Stimulated activated CD4-positive, alpha-beta T cell treated with anti-CD3 and anti-CD28 coated beads, Interleukin-1b, Interleukin-23, amount 100 ng/mL, for 48 hours (primary cell): ENCODE measurements at regions not wholly inside any gene's neighbourhood (a gene's known extent, or its start where the extent isn't known, plus 50 kb on each side); places are given as distances from the start of the nearest gene placed in this dataset.

Source experiments
- DNase-seq: peaks from one replicate; pipeline ENCODE4 v3.0.0-alpha.2; 2020

DNA sequence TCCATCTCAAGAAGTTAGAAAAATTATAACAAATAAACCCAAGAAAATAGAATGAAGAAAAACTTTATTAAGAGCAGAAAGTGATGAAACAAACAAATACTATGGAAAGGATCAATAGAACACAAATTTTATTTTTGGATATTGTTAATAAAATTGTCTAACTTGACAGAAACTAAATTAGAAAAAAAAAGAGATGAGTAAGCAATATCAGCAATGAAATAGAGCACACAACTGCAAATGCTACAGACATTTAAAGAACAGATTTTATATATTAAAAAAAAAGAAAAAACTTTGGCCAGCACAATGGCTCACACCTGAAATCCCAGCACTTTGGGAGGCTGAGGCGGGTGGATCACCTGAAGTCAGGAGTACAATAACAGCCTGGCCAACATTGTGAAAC is 628.0 kb downstream of the EPHA7 start:
- DNase-seq: no peak

DNA sequence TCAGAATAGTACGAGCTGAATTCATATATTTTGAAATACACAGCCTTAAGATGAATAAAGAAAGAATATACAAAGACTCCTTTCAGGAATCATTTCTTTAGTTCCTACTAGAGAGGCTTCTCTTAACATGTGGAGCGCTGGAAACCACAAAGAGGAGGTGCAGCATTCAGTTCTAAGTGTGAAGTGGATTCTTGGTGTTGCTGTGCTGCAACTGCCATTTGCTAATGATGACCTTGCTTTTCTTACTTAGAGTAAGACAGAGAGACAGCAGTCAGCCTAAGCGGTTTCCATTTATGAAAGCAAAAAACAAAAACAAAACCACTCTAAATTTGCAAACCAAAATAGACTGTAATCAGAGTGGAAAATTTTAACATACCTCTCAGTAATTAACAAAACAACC is 629.0 kb downstream of the EPHA7 start:
- no peak for DNase-seq

DNA sequence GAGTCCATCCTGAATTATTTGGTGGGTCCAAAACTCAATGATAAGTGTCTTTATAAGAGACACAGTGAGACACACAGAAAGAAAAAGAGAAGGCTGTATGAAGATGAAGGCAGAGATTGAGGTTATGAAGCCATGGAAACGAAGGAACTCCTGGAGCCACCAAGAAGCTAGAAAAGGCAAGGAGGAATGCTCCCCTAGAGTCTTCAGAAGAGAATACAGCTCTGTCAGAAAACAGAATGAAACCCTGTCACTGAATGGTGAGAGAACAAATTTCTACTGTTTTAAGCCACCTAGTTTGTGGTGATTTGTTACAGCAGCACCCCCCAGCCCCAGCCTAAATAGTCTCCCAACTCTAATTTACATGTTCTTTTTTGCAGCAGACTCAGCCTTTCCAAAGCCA is 635.1 kb downstream of the EPHA7 start:
- no peak for DNase-seq

DNA sequence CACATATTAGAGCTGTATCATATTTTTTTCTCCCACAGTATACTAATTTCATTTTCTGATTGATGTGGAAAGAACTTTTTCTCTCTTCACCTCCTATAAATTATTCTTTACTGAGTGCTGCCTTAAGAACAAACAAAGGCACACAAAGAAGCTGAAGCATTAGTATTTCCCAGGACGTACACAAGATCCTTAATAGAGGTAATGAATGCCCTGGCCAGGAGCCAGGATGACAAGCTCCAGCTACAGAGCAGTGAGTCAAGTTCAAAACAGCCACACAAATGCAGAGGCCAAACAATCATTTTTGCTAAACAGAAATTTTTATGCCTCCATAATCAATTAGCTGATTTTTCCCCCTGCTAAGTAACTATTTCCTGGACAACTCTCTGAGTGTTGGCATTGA is 639.6 kb downstream of the EPHA7 start:
- no peak for DNase-seq

- DNase-seq: no peak
Measured at GRCh38 chr6:92777146-92777740, 642.1 kb downstream of the EPHA7 start.

- DNase-seq: no peak
Measured at GRCh38 chr6:92770540-92770939, 648.8 kb downstream of the EPHA7 start.

- no peak for DNase-seq
Measured at GRCh38 chr6:92767101-92767500, 652.3 kb downstream of the EPHA7 start.

GRCh38 chr6:92763680-92764079 is 655.7 kb downstream of the EPHA7 start:
- no peak for DNase-seq

- DNase-seq: no peak
Measured at GRCh38 chr6:92763274-92763584, 656.1 kb downstream of the EPHA7 start.

DNA sequence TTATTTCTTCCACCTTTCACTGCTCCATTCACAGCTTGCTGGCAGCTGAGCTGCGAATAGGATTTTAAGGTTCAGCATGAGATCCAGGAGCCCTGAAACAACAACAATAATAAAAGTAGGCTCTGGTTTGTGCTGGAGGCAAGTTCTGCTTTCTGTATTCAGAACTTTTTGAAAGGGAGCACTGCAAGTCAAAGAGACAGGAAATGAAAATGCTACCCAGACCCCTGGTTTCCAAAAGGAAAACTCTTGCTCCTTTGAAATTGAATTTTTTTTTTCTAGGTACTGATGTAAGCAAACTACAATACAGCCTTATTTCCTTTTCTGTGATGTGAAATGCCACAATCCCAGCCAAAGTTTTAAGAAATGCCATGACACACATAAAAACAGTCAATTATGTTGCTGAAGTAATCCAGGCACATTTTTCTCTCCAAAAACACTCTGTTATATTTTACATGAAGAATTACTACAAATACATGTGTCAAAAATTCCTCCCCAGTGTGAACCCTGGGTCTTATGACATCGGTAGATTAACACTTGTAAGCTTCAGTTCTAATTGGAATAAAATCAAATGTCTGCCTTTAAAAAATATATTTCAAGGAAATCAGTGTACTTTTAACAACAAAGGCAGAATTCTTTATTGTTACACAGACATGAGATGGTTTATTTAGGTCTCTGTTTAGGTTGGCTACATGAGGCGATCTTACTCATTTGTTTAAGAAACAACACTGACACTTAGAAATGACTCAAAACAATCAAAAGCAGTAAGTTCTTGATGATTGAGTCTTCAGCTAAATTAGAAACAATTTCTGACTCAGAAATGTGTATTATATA is 656.7 kb downstream of the EPHA7 start:
- no peak for DNase-seq

DNA sequence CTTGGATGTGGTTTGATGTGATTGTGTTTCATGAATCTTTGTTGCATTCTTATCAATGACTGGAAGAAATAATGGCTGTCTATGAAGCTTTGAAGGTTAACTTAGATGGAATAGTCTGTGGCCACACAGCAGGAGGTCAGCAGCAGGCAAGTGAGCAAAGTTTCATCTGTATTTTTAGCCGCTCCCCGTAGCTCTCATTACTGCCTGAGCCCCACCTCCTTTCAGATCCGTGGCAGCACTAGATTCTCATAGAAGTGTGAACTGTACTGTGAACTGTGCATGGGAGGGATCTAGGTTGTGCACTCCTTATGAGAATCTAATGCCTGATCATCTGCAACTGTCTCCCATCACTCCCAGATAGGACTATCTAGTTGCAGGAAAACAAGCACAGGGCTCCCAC is 660.2 kb downstream of the EPHA7 start:
- DNase-seq: no peak

- DNase-seq: no peak
Measured at GRCh38 chr6:92757925-92758324, 661.4 kb downstream of the EPHA7 start.

GRCh38 chr6:92756912-92757311 is 662.4 kb downstream of the EPHA7 start:
- DNase-seq: no peak

GRCh38 chr6:92753956-92754355 is 665.4 kb downstream of the EPHA7 start:
- no peak for DNase-seq

GRCh38 chr6:92752114-92752513 is 667.2 kb downstream of the EPHA7 start:
- DNase-seq: no peak

GRCh38 chr6:92748131-92748530 is 671.2 kb downstream of the EPHA7 start:
- DNase-seq: no peak

- DNase-seq: no peak
Measured at GRCh38 chr6:92737983-92738382, 681.4 kb downstream of the EPHA7 start.

GRCh38 chr6:92723390-92723931 is 695.9 kb downstream of the EPHA7 start:
- no peak for DNase-seq

GRCh38 chr6:92719773-92720172 is 699.6 kb downstream of the EPHA7 start:
- no peak for DNase-seq

DNA sequence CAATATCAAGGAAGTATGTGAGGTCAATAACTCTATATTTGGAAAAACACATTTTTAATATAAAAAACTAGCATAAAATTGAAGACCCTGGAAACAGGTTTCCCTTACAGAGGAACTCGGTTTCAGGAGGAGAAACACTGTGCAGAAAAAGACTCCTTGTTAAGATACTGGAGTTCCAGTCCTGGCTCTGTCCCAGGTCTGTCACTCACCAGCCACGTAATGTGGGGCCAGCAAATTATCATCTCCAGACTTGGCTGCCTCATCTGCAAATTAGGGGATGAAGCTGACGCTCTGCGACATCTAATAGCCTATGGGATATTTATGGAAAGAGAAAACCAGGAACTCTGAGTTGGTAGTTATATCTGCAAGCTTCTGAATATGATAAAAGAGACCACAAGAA is 702.7 kb downstream of the EPHA7 start:
- DNase-seq: no peak

GRCh38 chr6:92715991-92716390 is 703.4 kb downstream of the EPHA7 start:
- no peak for DNase-seq

DNA sequence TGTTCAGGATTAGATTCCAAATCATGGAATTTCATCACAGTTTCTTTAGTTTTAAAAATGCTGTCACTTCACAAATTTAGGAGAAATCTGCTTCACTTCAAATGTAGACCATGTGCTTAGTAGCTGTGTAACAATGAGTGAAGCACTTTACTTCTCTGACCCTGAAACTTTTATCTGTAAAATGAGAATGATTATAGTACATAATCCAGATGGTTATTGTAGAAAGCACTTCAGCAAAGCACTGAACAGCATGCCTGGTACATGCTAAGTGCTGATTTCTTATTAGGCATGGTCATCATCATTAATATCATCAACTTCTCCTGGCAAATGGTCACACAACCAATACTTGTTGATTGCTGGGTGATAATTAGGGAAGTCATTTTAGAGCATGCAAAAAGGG is 705.0 kb downstream of the EPHA7 start:
- no peak for DNase-seq

GRCh38 chr6:92710048-92710447 is 709.3 kb downstream of the EPHA7 start:
- DNase-seq: no peak

GRCh38 chr6:92708945-92709344 is 710.4 kb downstream of the EPHA7 start:
- DNase-seq: no peak

- no peak for DNase-seq
Measured at GRCh38 chr6:92708270-92708669, 711.1 kb downstream of the EPHA7 start.
